Medulla oblongata (tissue), 1 donor: ENCODE measurements at regions not wholly inside any gene's neighbourhood (a gene's known extent, or its start where the extent isn't known, plus 50 kb on each side); places are given as distances from the start of the nearest gene placed in this dataset.

Experiments
- DNase-seq: peaks from one replicate; pipeline ENCODE4 v3.0.0-alpha.2; 2015; ENCODE audit errors: extremely low spot score

GRCh38 chr14:84751745-84752144 is 778.2 kb upstream of the FLRT2 start:
- no peak for DNase-seq

DNA sequence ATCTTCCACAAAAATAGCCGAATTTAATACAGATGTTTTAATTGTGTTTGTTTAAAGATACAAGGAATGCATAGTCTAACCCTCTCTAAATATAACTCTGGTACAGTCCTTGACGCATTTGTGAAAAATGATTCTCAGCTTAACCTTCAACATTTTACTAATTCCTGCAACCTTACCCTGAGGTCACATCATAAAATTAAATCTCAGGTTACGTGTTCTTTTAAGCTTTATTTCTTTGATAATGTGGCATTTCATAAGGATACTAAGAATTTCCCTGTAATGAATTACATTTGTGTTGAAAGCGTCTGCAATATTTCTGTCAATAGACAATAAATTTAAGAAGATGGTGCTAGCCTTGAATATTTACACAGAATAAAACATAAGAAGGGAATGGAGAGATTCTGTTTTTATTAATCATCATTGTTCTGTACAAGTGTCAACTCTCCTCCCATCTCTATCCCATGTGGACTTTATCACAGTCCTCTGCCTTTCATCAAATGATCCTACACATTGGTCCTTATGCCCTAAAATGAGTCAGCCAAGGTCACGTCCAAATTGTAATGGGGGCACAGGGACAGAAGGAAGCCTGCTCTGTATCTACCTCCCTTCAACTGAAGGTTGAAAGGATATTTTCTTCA is 769.3 kb upstream of the FLRT2 start:
- no peak for DNase-seq

DNA sequence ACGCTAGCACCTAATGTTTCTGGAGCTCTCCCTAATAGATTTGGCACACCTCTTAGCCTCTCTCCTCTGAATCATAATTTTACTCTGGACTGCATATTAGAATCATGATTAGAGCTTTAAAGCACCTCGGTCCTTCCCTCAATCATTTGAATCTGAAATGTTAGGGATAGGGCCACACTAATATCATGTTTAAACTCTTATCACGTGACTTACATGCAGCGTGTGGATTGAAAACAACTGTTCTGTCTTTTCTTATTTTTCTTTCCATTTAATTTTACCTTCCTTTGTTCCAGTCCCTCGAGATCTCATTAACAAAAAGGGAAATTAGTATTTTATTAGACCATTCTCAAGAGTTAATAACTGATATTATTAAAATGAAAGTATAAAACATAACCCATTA is 762.5 kb upstream of the FLRT2 start:
- no peak for DNase-seq

- DNase-seq, result no peak
These were observed 759.9 kb upstream of the FLRT2 start for GRCh38 chr14:84770030-84770429.

DNA sequence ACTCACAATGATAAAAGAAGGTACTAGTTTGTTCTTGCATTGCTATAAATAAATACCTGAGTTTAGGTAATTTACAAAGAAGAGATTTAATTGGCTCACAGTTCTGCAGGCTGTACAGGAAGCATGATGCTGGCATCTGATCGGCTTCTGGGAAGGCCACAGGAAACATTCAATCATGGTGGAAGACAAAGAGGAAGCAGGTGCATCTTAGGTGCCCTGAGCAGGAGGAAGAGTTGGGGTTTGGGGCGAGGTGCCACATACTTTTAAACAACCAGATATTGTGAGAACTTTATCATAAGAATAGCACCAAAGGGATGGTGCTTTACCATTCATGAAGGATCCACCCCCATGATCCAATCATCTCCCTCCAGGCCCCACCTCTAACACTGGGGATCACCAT is 752.6 kb upstream of the FLRT2 start:
- DNase-seq, result no peak

GRCh38 chr14:84782902-84783301 is 747.0 kb upstream of the FLRT2 start:
- no peak for DNase-seq

DNA sequence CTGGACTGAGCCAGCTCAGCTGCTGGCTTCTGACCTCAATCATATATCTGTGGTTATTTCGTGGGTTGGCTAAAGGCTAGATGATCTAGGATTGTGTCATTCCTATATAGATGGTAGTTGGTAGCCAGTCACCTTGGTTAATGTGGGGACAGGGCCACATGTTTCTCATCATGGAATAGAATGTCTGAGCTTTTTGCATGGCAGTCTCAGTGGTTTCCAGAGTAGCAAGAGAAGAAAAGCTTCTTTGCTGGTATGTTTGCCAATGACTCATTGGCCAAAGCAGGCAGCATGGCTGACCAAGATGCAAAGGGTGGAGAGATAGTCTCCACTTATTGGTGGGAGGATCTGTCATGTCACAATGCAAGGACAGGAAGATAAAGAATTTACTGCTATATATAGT is 746.4 kb upstream of the FLRT2 start:
- DNase-seq, result no peak

GRCh38 chr14:84785996-84786395 is 743.9 kb upstream of the FLRT2 start:
- DNase-seq, result no peak

DNA sequence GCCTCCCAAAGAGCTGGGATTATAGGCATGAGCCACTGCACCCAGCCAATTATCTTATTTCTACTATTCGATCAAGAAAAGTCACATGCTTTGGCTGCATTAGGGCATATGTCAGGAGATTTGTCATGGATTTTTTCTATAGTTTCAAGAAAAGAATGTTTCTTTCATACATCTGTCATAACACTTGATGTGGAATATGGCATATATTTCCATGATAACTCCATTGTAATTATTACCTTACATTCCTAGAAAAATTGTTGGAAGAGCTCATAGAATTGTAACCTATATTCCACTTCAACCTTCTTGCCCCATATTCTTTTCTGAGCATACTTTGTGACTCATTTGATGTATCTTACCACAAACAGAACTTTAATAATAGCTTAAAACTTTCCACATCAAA is 740.9 kb upstream of the FLRT2 start:
- DNase-seq, result no peak

GRCh38 chr14:84792722-84793410 is 737.1 kb upstream of the FLRT2 start:
- no peak for DNase-seq

DNA sequence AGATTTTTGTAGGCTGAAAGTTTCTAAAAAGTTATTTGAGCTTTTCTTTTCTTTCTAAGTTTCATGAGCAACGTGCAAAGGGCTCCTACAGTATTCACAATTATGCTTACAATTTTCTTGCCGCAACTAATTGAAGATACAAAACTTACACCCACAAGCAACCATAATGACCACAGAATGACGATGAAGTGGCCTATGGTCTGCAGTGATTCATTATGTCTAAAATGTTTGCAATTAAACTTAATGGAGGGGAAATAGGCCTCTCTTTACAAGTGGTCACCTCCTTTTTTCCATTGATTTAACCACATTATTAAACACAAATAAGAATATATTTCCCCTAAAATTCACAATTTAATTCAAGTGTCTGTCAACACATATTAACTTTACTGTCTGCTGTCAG is 732.6 kb upstream of the FLRT2 start:
- DNase-seq, result no peak

- DNase-seq, result no peak
These were observed 725.5 kb upstream of the FLRT2 start for GRCh38 chr14:84804468-84804867.

- DNase-seq, result no peak
These were observed 725.0 kb upstream of the FLRT2 start for GRCh38 chr14:84804895-84805294.

DNA sequence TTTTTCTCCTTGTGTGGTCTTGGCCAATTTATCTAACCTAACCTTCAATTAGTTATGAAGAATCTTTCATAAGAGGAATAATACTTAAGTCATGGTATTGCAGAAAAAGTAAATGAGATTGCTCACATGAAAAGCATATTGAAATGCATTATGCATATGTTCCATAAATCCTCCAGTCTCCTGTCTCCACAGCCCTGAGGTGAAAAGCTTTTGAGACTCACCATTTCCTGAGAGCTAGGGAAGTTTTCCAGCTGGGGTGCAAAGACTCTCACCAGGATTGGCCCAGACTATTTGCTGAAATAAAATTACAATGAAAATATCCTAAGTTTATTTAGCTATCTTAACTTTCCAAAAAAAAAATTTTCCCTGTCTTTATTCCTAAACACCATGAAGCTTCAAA is 723.8 kb upstream of the FLRT2 start:
- no peak for DNase-seq

DNA sequence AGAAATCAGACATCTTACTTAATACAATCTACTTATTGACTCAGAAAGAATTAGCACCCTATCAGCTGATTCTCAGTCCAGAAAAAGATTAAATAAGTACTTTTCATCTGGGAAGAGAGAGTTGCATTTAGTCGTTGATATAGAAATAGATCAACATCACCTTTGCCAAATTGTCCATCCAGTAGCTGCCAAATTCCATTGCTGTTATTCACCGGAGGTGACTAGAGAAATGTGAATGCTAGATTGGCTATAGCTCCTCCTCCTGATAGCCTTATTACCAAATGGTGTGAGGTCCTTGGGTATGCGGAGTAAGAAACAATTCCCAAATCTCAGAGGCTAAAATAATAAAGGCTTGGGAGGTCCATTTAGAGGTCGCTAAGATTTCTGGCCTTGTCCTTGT is 723.3 kb upstream of the FLRT2 start:
- no peak for DNase-seq

GRCh38 chr14:84807673-84808072 is 722.3 kb upstream of the FLRT2 start:
- no peak for DNase-seq

DNA sequence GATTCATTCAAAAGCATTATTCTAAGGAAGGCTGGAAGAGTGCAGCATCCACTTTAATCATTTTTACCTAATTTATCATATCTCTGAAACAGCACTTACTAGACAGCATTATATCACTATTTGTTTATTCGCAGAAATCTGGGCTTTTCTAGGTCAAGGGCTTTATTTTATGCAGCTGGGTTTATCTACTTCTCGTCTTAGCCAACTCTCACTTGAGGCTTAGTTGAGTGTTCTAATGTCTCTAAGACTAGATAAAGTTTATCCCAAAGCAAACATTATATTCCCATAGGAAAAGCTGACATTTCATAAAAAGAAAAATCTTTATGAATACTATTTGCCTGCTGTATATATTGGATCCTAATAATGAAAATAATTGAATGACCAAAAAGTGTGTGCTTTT is 720.8 kb upstream of the FLRT2 start:
- no peak for DNase-seq

DNA sequence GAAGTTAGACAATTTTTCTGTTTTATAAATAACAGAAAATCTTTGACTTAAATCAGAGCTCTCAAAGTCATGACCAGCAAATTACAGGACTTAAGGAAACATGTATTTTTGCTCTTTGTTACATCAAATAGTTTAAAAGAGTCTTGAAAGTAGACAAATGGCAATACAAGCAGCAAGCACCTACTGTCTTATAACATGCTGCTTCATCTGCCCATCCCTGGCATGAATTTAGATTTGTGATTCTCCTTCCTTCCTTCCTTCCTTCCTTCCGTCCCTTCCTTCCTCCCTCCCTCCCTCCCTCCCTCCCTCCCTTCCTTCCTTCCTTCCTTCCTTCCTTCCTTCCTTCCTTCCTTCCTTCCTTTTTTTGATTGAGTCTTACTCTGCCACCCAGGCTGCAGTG is 715.6 kb upstream of the FLRT2 start:
- no peak for DNase-seq

- DNase-seq, result no peak
These were observed 710.4 kb upstream of the FLRT2 start for GRCh38 chr14:84819528-84819927.

DNA sequence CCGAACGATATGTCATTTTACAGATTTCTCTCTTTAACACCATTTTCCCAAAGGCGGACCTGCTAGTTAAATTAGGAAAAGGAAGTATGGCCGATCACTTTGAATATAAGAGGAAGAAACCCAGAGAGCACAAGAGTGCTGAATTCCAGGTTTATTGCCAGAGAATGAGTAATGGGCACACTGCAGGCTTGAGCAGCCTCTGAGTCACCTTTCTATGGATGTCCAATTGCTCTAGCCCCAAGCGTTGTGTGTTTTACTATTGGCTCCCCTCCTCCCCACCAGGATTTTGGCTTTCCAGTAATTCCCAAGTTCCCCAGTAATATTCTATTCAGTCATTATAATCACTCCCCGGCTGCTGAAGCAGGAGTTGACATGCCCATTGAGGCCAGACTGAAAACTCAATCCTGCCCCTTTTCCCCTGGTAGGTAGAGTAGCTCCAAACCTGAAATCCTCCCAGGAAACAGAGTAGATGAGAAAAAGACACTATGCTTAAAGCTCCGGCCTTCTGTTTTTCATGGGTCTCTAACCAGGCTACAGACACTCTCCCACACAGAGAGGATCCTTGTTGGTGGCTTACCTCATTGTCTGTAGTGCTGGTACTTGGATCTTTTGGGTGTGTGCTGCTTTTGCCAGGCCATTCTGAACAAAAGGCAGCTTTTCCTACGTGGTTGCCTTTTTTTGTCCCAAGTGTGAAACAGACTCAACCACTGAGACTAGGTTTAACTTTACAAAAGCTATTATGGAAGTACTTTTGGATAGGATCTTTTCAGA is 704.3 kb upstream of the FLRT2 start:
- DNase-seq, result no peak

GRCh38 chr14:84826294-84826693 is 703.6 kb upstream of the FLRT2 start:
- DNase-seq, result no peak

- no peak for DNase-seq
These were observed 679.3 kb upstream of the FLRT2 start for GRCh38 chr14:84850595-84850994.
